Spleen (tissue), 11 donors: ENCODE measurements at regions not wholly inside any gene's neighbourhood (a gene's known extent, or its start where the extent isn't known, plus 50 kb on each side); places are given as distances from the start of the nearest gene placed in this dataset.

Experiments
- DNase-seq: peaks from one replicate; pipeline ENCODE4 v3.0.0-alpha.2; 2020
- H3K27ac ChIP-seq, 8 donors: fragments of 200-600 bp; sonication (generic) in 7 of 8; 1 replicate in 4 of 8; 2 replicates in 4 of 8; pipeline versions ENCODE4 v1.5.0 to v1.8.0; 2016 to 2021; ENCODE audit warnings: inconsistent platforms in 4 of 8, mild to moderate bottlenecking in 4 of 8, moderate library complexity in 1 of 8
- H3K27me3 ChIP-seq, 7 donors: fragments of 200-600 bp; sonication (generic) in 6 of 7; replicated peaks in 1 of 7; 1 replicate in 4 of 7; 2 replicates in 3 of 7; pipeline versions ENCODE4 v1.5.0 to v1.8.0; 2016 to 2021; ENCODE audit warnings: inconsistent platforms in 3 of 7, mild to moderate bottlenecking in 1 of 7
- H3K36me3 ChIP-seq, 6 donors: fragments of 200-600 bp; sonication (generic) in 5 of 6; 1 replicate in 4 of 6; 2 replicates in 2 of 6; pipeline versions ENCODE4 v1.5.0 to v1.8.0; 2016 to 2021; ENCODE audit warnings: inconsistent platforms in 2 of 6
- H3K4me1 ChIP-seq, 6 donors: fragments of 200-600 bp; sonication (generic) in 5 of 6; 1 replicate in 3 of 6; 2 replicates in 3 of 6; pipeline versions ENCODE4 v1.5.0 to v1.8.0; 2016 to 2021; ENCODE audit warnings: inconsistent platforms in 3 of 6
- H3K4me3 ChIP-seq, 8 donors: fragments of 200-600 bp; sonication (generic) in 7 of 8; 1 replicate in 4 of 8; 2 replicates in 4 of 8; pipeline versions ENCODE4 v1.5.0 to v1.8.0; 2016 to 2021; ENCODE audit warnings: inconsistent platforms in 4 of 8, mild to moderate bottlenecking in 4 of 8, moderate library complexity in 2 of 8
- H3K9me3 ChIP-seq, 8 donors: fragments of 200-600 bp; sonication (generic) in 7 of 8; 1 replicate in 4 of 8; 2 replicates in 4 of 8; pipeline versions ENCODE4 v1.5.0 to v1.8.0; 2016 to 2021; ENCODE audit warnings: inconsistent platforms in 4 of 8
- POLR2A ChIP-seq, 3 donors: fragments of 450-650 bp; IDR thresholded peaks; one replicate each; pipeline ENCODE4 v1.5.1; 2017; ENCODE audit warnings: antibody characterized with exemption in 3 of 3, mild to moderate bottlenecking in 1 of 3
- POLR2AphosphoS5 ChIP-seq, 3 donors: sonication (generic); formaldehyde crosslinking; IDR thresholded peaks; one replicate each; pipeline ENCODE4 v1.5.1; 2017; ENCODE audit warnings: antibody characterized with exemption in 3 of 3
- WGBS, 5 donors: extraction: QIAGEN DNeasy Blood & Tissue Kit in 3 of 5; methylation state at CpG; one replicate each; pipeline versions ENCODE4 v1.1.5 to v1.1.7; 2013 to 2018; 5-methylcytosine and 5-hydroxymethylcytosine counted together
- intact Hi-C: fragments of 100-400 bp; cut with DNase I; formaldehyde crosslinking; loops from one replicate; pipeline ENCODE4 v1.15.0; 2023; ENCODE audit warnings: low total_unique reads
- TF ChIP-seq, protein P1 (sequence below), 11 experiments: fragments of 200-600 bp in 7 of 11; fragments of 450-650 bp in 4 of 11; sonication (generic) in 4 of 11; IDR thresholded peaks in 8 of 11; conservative IDR thresholded peaks in 3 of 11; 1 replicate in 7 of 11; 2 replicates in 4 of 11; pipeline versions ENCODE4 v1.4.0 to v1.8.0; 2016 to 2021; ENCODE audit warnings: antibody characterized with exemption in 11 of 11, inconsistent platforms in 4 of 11, mild to moderate bottlenecking in 1 of 11
- donor health status: healthy with polysubstance abuse.
- donor health status: DM: no; HTN: no; CAD: no; lungs with moderate emphysema.
- donor health status: DM: no; HTN: no; CAD: no.
- donor health status: Bipolar disorder and iron deficiency.
- donor health status: healthy.
- donor health status: DM: no; HTN: no; CAD: no.
- donor health status: DM: yes; HTN: yes; CAD: no.

GRCh38 chr1:163609858-163610257 lies 288.1 kb downstream of the NUF2 start:
- WGBS, 5 donors, result 56 to 70% (median 59%) methylated on average over 4 of the region's 4 CpGs
- no peak for TF ChIP-seq POLR2AphosphoS5 (IDR thresholded peaks at IDR 0.05)
- no peak for TF ChIP-seq POLR2A (IDR thresholded peaks at IDR 0.05)
- TF ChIP-seq, protein P1, sequence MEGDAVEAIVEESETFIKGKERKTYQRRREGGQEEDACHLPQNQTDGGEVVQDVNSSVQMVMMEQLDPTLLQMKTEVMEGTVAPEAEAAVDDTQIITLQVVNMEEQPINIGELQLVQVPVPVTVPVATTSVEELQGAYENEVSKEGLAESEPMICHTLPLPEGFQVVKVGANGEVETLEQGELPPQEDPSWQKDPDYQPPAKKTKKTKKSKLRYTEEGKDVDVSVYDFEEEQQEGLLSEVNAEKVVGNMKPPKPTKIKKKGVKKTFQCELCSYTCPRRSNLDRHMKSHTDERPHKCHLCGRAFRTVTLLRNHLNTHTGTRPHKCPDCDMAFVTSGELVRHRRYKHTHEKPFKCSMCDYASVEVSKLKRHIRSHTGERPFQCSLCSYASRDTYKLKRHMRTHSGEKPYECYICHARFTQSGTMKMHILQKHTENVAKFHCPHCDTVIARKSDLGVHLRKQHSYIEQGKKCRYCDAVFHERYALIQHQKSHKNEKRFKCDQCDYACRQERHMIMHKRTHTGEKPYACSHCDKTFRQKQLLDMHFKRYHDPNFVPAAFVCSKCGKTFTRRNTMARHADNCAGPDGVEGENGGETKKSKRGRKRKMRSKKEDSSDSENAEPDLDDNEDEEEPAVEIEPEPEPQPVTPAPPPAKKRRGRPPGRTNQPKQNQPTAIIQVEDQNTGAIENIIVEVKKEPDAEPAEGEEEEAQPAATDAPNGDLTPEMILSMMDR (IDR thresholded peaks at IDR 0.05 in 8 of 11, conservative IDR thresholded peaks at IDR 0.05 in 3 of 11), result no peak
- no peaks in the 10 kb centered on the region for H3K4me1 ChIP-seq
- no peak overlapping the region for H3K4me3 ChIP-seq
- no peak for DNase-seq
- no peaks in the 10 kb centered on the region for H3K36me3 ChIP-seq
- intact Hi-C loops, result no loop called here
- no peaks in the 10 kb centered on the region for H3K9me3 ChIP-seq
- no peak overlapping the region for H3K27ac ChIP-seq
- no peaks in the 10 kb centered on the region for H3K27me3 ChIP-seq

- H3K36me3 ChIP-seq, result no peaks in the 10 kb centered on the region
- no peak overlapping the region for H3K4me3 ChIP-seq
- H3K27me3 ChIP-seq, result no peaks in the 10 kb centered on the region
- H3K4me1 ChIP-seq, result no peaks in the 10 kb centered on the region
- DNase-seq, result no peak
- no peaks in the 10 kb centered on the region for H3K9me3 ChIP-seq
- TF ChIP-seq POLR2A (IDR thresholded peaks at IDR 0.05), result no peak
- no peak for TF ChIP-seq POLR2AphosphoS5 (IDR thresholded peaks at IDR 0.05)
- TF ChIP-seq, protein P1 (IDR thresholded peaks at IDR 0.05 in 8 of 11, conservative IDR thresholded peaks at IDR 0.05 in 3 of 11), result no peak
- 89 to 92% (median 91%) methylated on average over 4 of the region's 4 CpGs for WGBS, 5 donors
- intact Hi-C loops, result no loop called here
- H3K27ac ChIP-seq, result no peak overlapping the region
These were observed 288.7 kb downstream of the NUF2 start for GRCh38 chr1:163610486-163610885.

GRCh38 chr1:163614361-163614760 lies 292.6 kb downstream of the NUF2 start:
- Histone ChIP-seq H3K27me3 (no peaks in the 10 kb centered on the region), H3K27ac (no peak overlapping the region), H3K36me3 (no peaks in the 10 kb centered on the region), H3K9me3 (peaks cover 0 to 6% (median 0%) of the 10 kb centered on the region in 8 donors), H3K4me3 (no peak overlapping the region), H3K4me1 (no peaks in the 10 kb centered on the region)
- intact Hi-C loops, result no loop called here
- TF ChIP-seq POLR2A (IDR thresholded peaks at IDR 0.05) (no peak), POLR2AphosphoS5 (IDR thresholded peaks at IDR 0.05) (no peak)
- TF ChIP-seq, protein P1 (IDR thresholded peaks at IDR 0.05 in 8 of 11, conservative IDR thresholded peaks at IDR 0.05 in 3 of 11), result no peak
- 55 to 70% (median 57%) methylated on average over 2 of the region's 2 CpGs for WGBS, 5 donors
- DNase-seq, result no peak

DNA sequence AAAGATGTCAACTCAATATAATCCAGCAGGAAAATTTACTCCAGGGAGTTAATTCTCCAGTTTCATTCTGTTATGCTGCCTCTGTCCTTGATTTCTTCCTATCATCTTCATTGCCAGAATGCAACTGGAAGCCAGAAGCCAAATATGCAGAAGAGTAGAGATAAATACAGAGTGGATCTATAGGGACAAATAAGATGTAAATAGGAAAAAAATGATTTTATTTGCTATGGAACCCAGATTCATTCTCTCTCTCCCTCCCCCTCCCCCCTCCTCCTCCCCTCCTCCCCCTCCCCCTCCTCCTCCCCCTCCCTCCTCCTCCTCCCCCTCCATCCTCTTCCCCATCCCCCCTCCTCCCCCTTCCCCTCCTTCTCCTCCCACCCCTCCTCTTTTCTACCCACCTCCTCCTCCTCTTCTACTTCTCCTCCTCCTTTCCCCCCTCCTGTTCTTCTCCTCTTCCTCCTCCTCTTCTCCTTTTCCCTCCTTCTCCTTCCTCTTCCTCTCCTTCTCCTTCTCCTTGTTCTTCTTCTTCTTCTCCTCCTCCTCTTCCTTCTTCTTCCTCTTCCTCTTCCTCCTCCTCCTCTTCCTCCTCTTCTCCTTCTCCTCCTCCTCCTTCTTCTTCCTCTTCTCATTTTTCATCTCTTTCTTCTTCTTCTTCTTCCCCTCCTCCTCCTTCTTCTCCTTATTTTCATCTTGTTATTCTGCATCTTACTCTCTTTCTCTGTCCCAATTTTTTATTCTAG lies 306.4 kb downstream of the NUF2 start:
- DNase-seq, result no peak
- H3K9me3 ChIP-seq, result peaks cover 0 to 36% (median 29%) of the 10 kb centered on the region in 8 donors
- no peaks in the 10 kb centered on the region for H3K36me3 ChIP-seq
- intact Hi-C loops, result no loop called here
- no peak overlapping the region for H3K27ac ChIP-seq
- no peaks in the 10 kb centered on the region for H3K4me1 ChIP-seq
- no peaks in the 10 kb centered on the region for H3K27me3 ChIP-seq
- H3K4me3 ChIP-seq, result no peak overlapping the region
- TF ChIP-seq, protein P1 (IDR thresholded peaks at IDR 0.05 in 8 of 11, conservative IDR thresholded peaks at IDR 0.05 in 3 of 11), result no peak
- no peak for TF ChIP-seq POLR2A (IDR thresholded peaks at IDR 0.05)
- no peak for TF ChIP-seq POLR2AphosphoS5 (IDR thresholded peaks at IDR 0.05)
